ENCODE measurements at regions not wholly inside any gene's neighbourhood (a gene's known extent, or its start where the extent isn't known, plus 50 kb on each side); places are given as distances from the start of the nearest gene placed in this dataset.

- Histone ChIP-seq H3K4me2 (ENCODE audit: low read length) (no peak overlapping the region), H3K79me2 (replicated peaks; ENCODE audit: insufficient read depth, low read length) (no peaks in the 10 kb centered on the region), H4K20me1 (ENCODE audit: insufficient read depth) (no peaks in the 10 kb centered on the region), H3F3A (ENCODE audit: insufficient read depth, low read length, poor library complexity, severe bottlenecking) (no peaks in the 10 kb centered on the region), H3K27me3 (ENCODE audit: insufficient read depth, low read depth, low read length) (no peaks in the 10 kb centered on the region), H2AFZ (ENCODE audit: low read depth, low read length) (no peak overlapping the region), H3K36me3 (ENCODE audit: insufficient read depth, low read length) (no peaks in the 10 kb centered on the region), H3K9me3 (ENCODE audit: low read length) (no peaks in the 10 kb centered on the region), H3K9me2 (ENCODE audit: insufficient read depth, low read length) (no peaks in the 10 kb centered on the region), H3K9ac (ENCODE audit: low read length) (no peak overlapping the region), H3K27ac (ENCODE audit: low read length) (no peak overlapping the region), H3K4me3 (ENCODE audit: low read length) (no peak overlapping the region)
- TF ChIP-seq TAF1 (IDR thresholded peaks at IDR 0.05; ENCODE audit: low read depth) (no peak), POLR2AphosphoS5 (IDR thresholded peaks at IDR 0.05) (no peak), RAD21 (conservative IDR thresholded peaks at IDR 0.05) (peak; percentile 88), CTCF (IDR thresholded peaks at IDR 0.05; ENCODE audit: poor library complexity, severe bottlenecking) (peak; percentile 85), SMC3 (conservative IDR thresholded peaks at IDR 0.05; ENCODE audit: poor library complexity) (peak; percentile 81), REST (IDR thresholded peaks at IDR 0.05; ENCODE audit: borderline replicate concordance) (no peak), EP300 (conservative IDR thresholded peaks at IDR 0.05; ENCODE audit: poor library complexity, severe bottlenecking) (no peak)
Observed at GRCh38 chr3:8301977-8302735, 199.5 kb upstream of the LMCD1 start.

- Histone ChIP-seq H3K9me2 (ENCODE audit: insufficient read depth, low read length) (no peaks in the 10 kb centered on the region), H3K4me2 (ENCODE audit: low read length) (no peak overlapping the region), H2AFZ (ENCODE audit: low read depth, low read length) (no peak overlapping the region), H3K27ac (ENCODE audit: low read length) (no peak overlapping the region), H3K36me3 (ENCODE audit: insufficient read depth, low read length) (no peaks in the 10 kb centered on the region), H3K9ac (ENCODE audit: low read length) (no peak overlapping the region), H3K4me3 (ENCODE audit: low read length) (no peak overlapping the region), H3K79me2 (replicated peaks; ENCODE audit: insufficient read depth, low read length) (no peaks in the 10 kb centered on the region), H3K9me3 (ENCODE audit: low read length) (no peaks in the 10 kb centered on the region), H3F3A (ENCODE audit: insufficient read depth, low read length, poor library complexity, severe bottlenecking) (no peaks in the 10 kb centered on the region), H3K27me3 (ENCODE audit: insufficient read depth, low read depth, low read length) (no peaks in the 10 kb centered on the region), H4K20me1 (ENCODE audit: insufficient read depth) (no peaks in the 10 kb centered on the region)
- TF ChIP-seq EP300 (conservative IDR thresholded peaks at IDR 0.05; ENCODE audit: poor library complexity, severe bottlenecking), result no peak
- no peak for TF ChIP-seq CTCF (IDR thresholded peaks at IDR 0.05; ENCODE audit: poor library complexity, severe bottlenecking)
- no peak for TF ChIP-seq MXI1 (conservative IDR thresholded peaks at IDR 0.05; ENCODE audit: poor library complexity, severe bottlenecking)
- TF ChIP-seq EZH2 (IDR thresholded peaks at IDR 0.05; ENCODE audit: borderline replicate concordance, insufficient read depth, low read length, poor library complexity, severe bottlenecking), result no peak
Observed at GRCh38 chr3:8303466-8303865, 198.2 kb upstream of the LMCD1 start.
